ENCODE measurements at regions not wholly inside any gene's neighbourhood (a gene's known extent, or its start where the extent isn't known, plus 50 kb on each side); places are given as distances from the start of the nearest gene placed in this dataset.

GRCh38 chr9:79233542-79233941, 338.2 kb upstream of the TLE4 start:
- no peaks in the 10 kb centered on the region for H3K4me1 ChIP-seq
- no peak overlapping the region for H3K9ac ChIP-seq
- H3K4me2 ChIP-seq (ENCODE audit: low read length) = no peak overlapping the region
- no peaks in the 10 kb centered on the region for H3K36me3 ChIP-seq (ENCODE audit: control insufficient read depth, insufficient read depth, low read length)
- no peak overlapping the region for H2AFZ ChIP-seq
- TF ChIP-seq CTCF (IDR thresholded peaks at IDR 0.05) = no peak
- no peaks in the 10 kb centered on the region for H3K9me3 ChIP-seq (ENCODE audit: control insufficient read depth, low read length)
- no peaks in the 10 kb centered on the region for H3K27me3 ChIP-seq (ENCODE audit: control insufficient read depth, insufficient read depth, low read length)
- no peaks in the 10 kb centered on the region for H3K79me2 ChIP-seq
- no peak overlapping the region for H3K4me3 ChIP-seq (ENCODE audit: low read depth, low read length)
- H3K27ac ChIP-seq = no peak overlapping the region

GRCh38 chr9:79236466-79236865, 335.3 kb upstream of the TLE4 start:
- H3K4me1 ChIP-seq = no peaks in the 10 kb centered on the region
- no peak for TF ChIP-seq CTCF (IDR thresholded peaks at IDR 0.05)
- H3K36me3 ChIP-seq (ENCODE audit: control insufficient read depth, insufficient read depth, low read length) = no peaks in the 10 kb centered on the region
- H3K79me2 ChIP-seq = no peaks in the 10 kb centered on the region
- H2AFZ ChIP-seq = no peak overlapping the region
- no peak overlapping the region for H3K4me2 ChIP-seq (ENCODE audit: low read length)
- H3K4me3 ChIP-seq (ENCODE audit: low read depth, low read length) = no peak overlapping the region
- H3K27ac ChIP-seq = no peak overlapping the region
- H3K9me3 ChIP-seq (ENCODE audit: control insufficient read depth, low read length) = no peaks in the 10 kb centered on the region
- no peak overlapping the region for H3K9ac ChIP-seq
- no peaks in the 10 kb centered on the region for H3K27me3 ChIP-seq (ENCODE audit: control insufficient read depth, insufficient read depth, low read length)

- no peak overlapping the region for H3K27ac ChIP-seq
- no peak overlapping the region for H3K4me2 ChIP-seq (ENCODE audit: low read length)
- H3K36me3 ChIP-seq (ENCODE audit: control insufficient read depth, insufficient read depth, low read length) = no peaks in the 10 kb centered on the region
- no peak overlapping the region for H3K9ac ChIP-seq
- no peak overlapping the region for H2AFZ ChIP-seq
- H3K4me3 ChIP-seq (ENCODE audit: low read depth, low read length) = no peak overlapping the region
- no peaks in the 10 kb centered on the region for H3K4me1 ChIP-seq
- H3K27me3 ChIP-seq (ENCODE audit: control insufficient read depth, insufficient read depth, low read length) = no peaks in the 10 kb centered on the region
- no peak for TF ChIP-seq CTCF (IDR thresholded peaks at IDR 0.05)
- H3K79me2 ChIP-seq = no peaks in the 10 kb centered on the region
- H3K9me3 ChIP-seq (ENCODE audit: control insufficient read depth, low read length) = no peaks in the 10 kb centered on the region
Observed at GRCh38 chr9:79237861-79238260, 333.9 kb upstream of the TLE4 start.

GRCh38 chr9:79240774-79241173, 331.0 kb upstream of the TLE4 start:
- Histone ChIP-seq H3K4me3 (ENCODE audit: low read depth, low read length) (no peak overlapping the region), H3K36me3 (ENCODE audit: control insufficient read depth, insufficient read depth, low read length) (no peaks in the 10 kb centered on the region), H3K27ac (no peak overlapping the region), H3K79me2 (no peaks in the 10 kb centered on the region), H3K27me3 (ENCODE audit: control insufficient read depth, insufficient read depth, low read length) (no peaks in the 10 kb centered on the region), H3K4me1 (no peaks in the 10 kb centered on the region), H3K9me3 (ENCODE audit: control insufficient read depth, low read length) (no peaks in the 10 kb centered on the region), H3K4me2 (ENCODE audit: low read length) (no peak overlapping the region), H2AFZ (no peak overlapping the region), H3K9ac (no peak overlapping the region)
- TF ChIP-seq CTCF (IDR thresholded peaks at IDR 0.05) = no peak

GRCh38 chr9:79242489-79242888, 329.3 kb upstream of the TLE4 start:
- H3K4me2 ChIP-seq (ENCODE audit: low read length) = no peak overlapping the region
- H3K27me3 ChIP-seq (ENCODE audit: control insufficient read depth, insufficient read depth, low read length) = no peaks in the 10 kb centered on the region
- no peak overlapping the region for H3K27ac ChIP-seq
- no peak overlapping the region for H3K4me3 ChIP-seq (ENCODE audit: low read depth, low read length)
- TF ChIP-seq CTCF (IDR thresholded peaks at IDR 0.05) = no peak
- no peaks in the 10 kb centered on the region for H3K9me3 ChIP-seq (ENCODE audit: control insufficient read depth, low read length)
- no peaks in the 10 kb centered on the region for H3K4me1 ChIP-seq
- no peaks in the 10 kb centered on the region for H3K36me3 ChIP-seq (ENCODE audit: control insufficient read depth, insufficient read depth, low read length)
- no peaks in the 10 kb centered on the region for H3K79me2 ChIP-seq
- no peak overlapping the region for H3K9ac ChIP-seq
- no peak overlapping the region for H2AFZ ChIP-seq
